ENCODE measurements at regions not wholly inside any gene's neighbourhood (a gene's known extent, or its start where the extent isn't known, plus 50 kb on each side); places are given as distances from the start of the nearest gene placed in this dataset.
"Not testable (repeated sequence)": the region's sequence is repeated elsewhere in the genome, so short reads cannot be mapped to it uniquely, and the experiment has no call there.

GRCh38 chr18:4802296-4802695, 347.2 kb upstream of the DLGAP1 start:
- 92 to 97% methylated on average over 2 of the region's 2 CpGs for WGBS, 2 experiments
- no peaks in the 10 kb centered on the region for H3K36me3 ChIP-seq (ENCODE audit: control insufficient read depth, insufficient read depth, low read length)
- H3K4me3 ChIP-seq (ENCODE audit: insufficient read depth, low read depth, low read length): no peak overlapping the region
- H3K9me3 ChIP-seq (ENCODE audit: control insufficient read depth, low read length): no peaks in the 10 kb centered on the region
- no peaks in the 10 kb centered on the region for H3K27me3 ChIP-seq (ENCODE audit: control insufficient read depth, insufficient read depth, low read length, poor library complexity, severe bottlenecking)
- H3K27ac ChIP-seq (ENCODE audit: insufficient read depth, low read depth, low read length, poor library complexity, severe bottlenecking): no peak overlapping the region
- no peaks in the 10 kb centered on the region for H3K4me1 ChIP-seq (ENCODE audit: control insufficient read depth, insufficient read depth, low read length)

GRCh38 chr18:4801151-4801550, 346.0 kb upstream of the DLGAP1 start:
- Histone ChIP-seq H3K27ac (ENCODE audit: insufficient read depth, low read depth, low read length, poor library complexity, severe bottlenecking) (no peak overlapping the region), H3K27me3 (ENCODE audit: control insufficient read depth, insufficient read depth, low read length, poor library complexity, severe bottlenecking) (no peaks in the 10 kb centered on the region), H3K9me3 (ENCODE audit: control insufficient read depth, low read length) (no peaks in the 10 kb centered on the region), H3K4me3 (ENCODE audit: insufficient read depth, low read depth, low read length) (no peak overlapping the region), H3K4me1 (ENCODE audit: control insufficient read depth, insufficient read depth, low read length) (no peaks in the 10 kb centered on the region), H3K36me3 (ENCODE audit: control insufficient read depth, insufficient read depth, low read length) (no peaks in the 10 kb centered on the region)
- 100% methylated on average over 1 of the region's 2 CpGs for WGBS, 2 experiments

GRCh38 chr18:4797002-4797685, 342.0 kb upstream of the DLGAP1 start:
- H3K27ac ChIP-seq (ENCODE audit: insufficient read depth, low read depth, low read length, poor library complexity, severe bottlenecking): no peak overlapping the region
- H3K9me3 ChIP-seq (ENCODE audit: control insufficient read depth, low read length): no peaks in the 10 kb centered on the region
- H3K36me3 ChIP-seq (ENCODE audit: control insufficient read depth, insufficient read depth, low read length): no peaks in the 10 kb centered on the region
- H3K4me1 ChIP-seq (ENCODE audit: control insufficient read depth, insufficient read depth, low read length): no peaks in the 10 kb centered on the region
- no peaks in the 10 kb centered on the region for H3K27me3 ChIP-seq (ENCODE audit: control insufficient read depth, insufficient read depth, low read length, poor library complexity, severe bottlenecking)
- H3K4me3 ChIP-seq (ENCODE audit: insufficient read depth, low read depth, low read length): no peak overlapping the region
- 99 to 100% methylated on average over 2 of the region's 3 CpGs for WGBS, 2 experiments

DNA sequence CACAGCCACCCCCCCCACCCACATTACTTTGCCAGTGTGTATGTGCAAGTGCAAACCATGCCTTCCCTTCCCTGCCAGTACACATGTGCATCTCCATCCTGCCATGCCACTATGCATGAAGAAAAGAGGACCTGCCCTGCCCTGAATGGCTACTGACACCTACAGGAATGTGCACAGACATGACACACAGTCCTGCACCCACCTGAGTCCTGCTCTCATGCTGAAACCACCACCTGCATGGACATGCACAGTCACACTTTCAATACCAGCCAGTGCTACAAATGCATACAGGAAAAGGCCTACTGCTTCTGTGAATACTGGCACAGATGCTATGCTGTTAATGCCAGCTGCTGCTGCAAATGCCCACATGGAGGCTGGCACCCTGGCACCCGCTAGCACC, 334.4 kb upstream of the DLGAP1 start:
- Histone ChIP-seq H3K27me3 (ENCODE audit: control insufficient read depth, insufficient read depth, low read length, poor library complexity, severe bottlenecking) (no peaks in the 10 kb centered on the region), H3K9me3 (ENCODE audit: control insufficient read depth, low read length) (no peaks in the 10 kb centered on the region), H3K27ac (ENCODE audit: insufficient read depth, low read depth, low read length, poor library complexity, severe bottlenecking) (no peak overlapping the region), H3K4me3 (ENCODE audit: insufficient read depth, low read depth, low read length) (no peak overlapping the region), H3K4me1 (ENCODE audit: control insufficient read depth, insufficient read depth, low read length) (no peaks in the 10 kb centered on the region), H3K36me3 (ENCODE audit: control insufficient read depth, insufficient read depth, low read length) (no peaks in the 10 kb centered on the region)
- WGBS, 2 experiments: 90 to 97% methylated on average over 1 of the region's 1 CpG

DNA sequence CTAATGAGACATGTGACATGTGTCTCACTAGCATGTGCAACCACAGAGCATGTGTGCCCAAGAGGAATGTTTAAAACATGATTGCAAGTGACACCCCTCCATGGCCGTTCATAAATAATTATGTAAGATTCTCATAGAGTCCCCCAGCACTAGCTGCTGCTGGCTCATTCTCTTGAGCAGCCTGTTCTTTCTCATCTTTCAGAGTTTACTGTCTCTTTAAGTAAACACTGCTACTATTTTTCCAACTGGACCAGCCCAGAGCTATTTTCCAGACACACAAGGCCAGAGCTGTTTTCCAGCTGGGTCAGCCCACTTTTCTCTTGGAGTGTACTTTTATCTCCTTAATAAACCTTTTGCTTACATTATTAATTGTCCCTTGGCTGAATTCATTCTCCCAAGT, 326.8 kb upstream of the DLGAP1 start:
- WGBS, 2 experiments: 86 to 89% methylated on average over 1 of the region's 1 CpG
- Histone ChIP-seq H3K36me3 (ENCODE audit: control insufficient read depth, insufficient read depth, low read length) (no peaks in the 10 kb centered on the region), H3K27me3 (ENCODE audit: control insufficient read depth, insufficient read depth, low read length, poor library complexity, severe bottlenecking) (no peaks in the 10 kb centered on the region), H3K4me3 (ENCODE audit: insufficient read depth, low read depth, low read length) (no peak overlapping the region), H3K4me1 (ENCODE audit: control insufficient read depth, insufficient read depth, low read length) (no peaks in the 10 kb centered on the region), H3K27ac (ENCODE audit: insufficient read depth, low read depth, low read length, poor library complexity, severe bottlenecking) (no peak overlapping the region), H3K9me3 (ENCODE audit: control insufficient read depth, low read length) (no peaks in the 10 kb centered on the region)

GRCh38 chr18:4765401-4765800, 310.3 kb upstream of the DLGAP1 start:
- no peaks in the 10 kb centered on the region for H3K9me3 ChIP-seq (ENCODE audit: control insufficient read depth, low read length)
- H3K4me3 ChIP-seq (ENCODE audit: insufficient read depth, low read depth, low read length): no peak overlapping the region
- no peak overlapping the region for H3K27ac ChIP-seq (ENCODE audit: insufficient read depth, low read depth, low read length, poor library complexity, severe bottlenecking)
- H3K27me3 ChIP-seq (ENCODE audit: control insufficient read depth, insufficient read depth, low read length, poor library complexity, severe bottlenecking): no peaks in the 10 kb centered on the region
- H3K36me3 ChIP-seq (ENCODE audit: control insufficient read depth, insufficient read depth, low read length): no peaks in the 10 kb centered on the region
- WGBS, 2 experiments: 77 to 91% methylated on average over 3 of the region's 3 CpGs
- H3K4me1 ChIP-seq (ENCODE audit: control insufficient read depth, insufficient read depth, low read length): no peaks in the 10 kb centered on the region

DNA sequence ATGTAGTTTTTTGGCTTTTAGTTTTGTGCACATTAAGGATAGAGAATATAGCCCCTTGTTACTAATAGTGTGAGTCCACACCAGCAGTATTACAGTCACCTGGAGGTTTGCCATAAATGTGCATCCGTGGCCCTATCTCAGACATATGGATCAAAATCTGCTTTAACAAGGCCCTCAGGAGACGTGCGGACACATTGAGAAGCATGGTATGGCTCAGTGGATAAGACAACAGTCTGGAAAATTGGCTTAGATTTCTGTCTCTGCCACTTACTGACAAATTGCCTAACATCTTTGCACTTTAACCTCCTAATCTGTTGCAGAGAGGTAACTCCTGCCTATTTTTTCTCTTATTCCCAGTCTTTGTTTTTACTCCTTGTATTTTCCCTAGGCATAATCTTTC, 307.2 kb upstream of the DLGAP1 start:
- Histone ChIP-seq H3K9me3 (ENCODE audit: control insufficient read depth, low read length) (no peaks in the 10 kb centered on the region), H3K4me3 (ENCODE audit: insufficient read depth, low read depth, low read length) (no peak overlapping the region), H3K4me1 (ENCODE audit: control insufficient read depth, insufficient read depth, low read length) (no peaks in the 10 kb centered on the region), H3K36me3 (ENCODE audit: control insufficient read depth, insufficient read depth, low read length) (no peaks in the 10 kb centered on the region), H3K27ac (ENCODE audit: insufficient read depth, low read depth, low read length, poor library complexity, severe bottlenecking) (no peak overlapping the region), H3K27me3 (ENCODE audit: control insufficient read depth, insufficient read depth, low read length, poor library complexity, severe bottlenecking) (no peaks in the 10 kb centered on the region)
- 72 to 76% methylated on average over 3 of the region's 3 CpGs for WGBS, 2 experiments

- Histone ChIP-seq H3K27me3 (ENCODE audit: control insufficient read depth, insufficient read depth, low read length, poor library complexity, severe bottlenecking) (no peaks in the 10 kb centered on the region), H3K4me1 (ENCODE audit: control insufficient read depth, insufficient read depth, low read length) (no peaks in the 10 kb centered on the region), H3K4me3 (ENCODE audit: insufficient read depth, low read depth, low read length) (no peak overlapping the region), H3K27ac (ENCODE audit: insufficient read depth, low read depth, low read length, poor library complexity, severe bottlenecking) (no peak overlapping the region), H3K9me3 (ENCODE audit: control insufficient read depth, low read length) (no peaks in the 10 kb centered on the region), H3K36me3 (ENCODE audit: control insufficient read depth, insufficient read depth, low read length) (no peaks in the 10 kb centered on the region)
- 75 to 84% methylated on average over 4 of the region's 4 CpGs for WGBS, 2 experiments
These were observed 303.9 kb upstream of the DLGAP1 start for GRCh38 chr18:4758980-4759379.

DNA sequence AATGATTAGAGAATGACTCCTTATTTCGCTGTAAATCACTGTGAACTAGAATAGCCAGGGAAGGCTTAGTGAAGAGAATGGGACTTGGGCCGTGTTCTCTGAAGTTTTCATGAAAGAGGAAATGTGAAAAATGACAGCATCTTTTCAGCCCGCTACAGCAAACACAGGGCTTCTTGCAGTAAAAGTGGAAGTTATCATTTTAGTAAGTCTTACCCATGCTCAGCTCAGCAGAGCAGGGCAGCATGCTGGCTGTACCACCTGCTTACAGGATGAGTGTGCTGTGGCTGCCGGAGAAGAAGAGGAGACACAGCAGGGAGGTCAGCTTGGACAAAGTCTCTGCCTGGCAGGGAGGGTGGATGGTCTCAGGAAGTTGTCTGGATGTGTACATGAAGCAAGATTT, 300.7 kb upstream of the DLGAP1 start:
- 84 to 90% methylated on average over 4 of the region's 4 CpGs for WGBS, 2 experiments
- H3K9me3 ChIP-seq (ENCODE audit: control insufficient read depth, low read length): no peaks in the 10 kb centered on the region
- H3K27me3 ChIP-seq (ENCODE audit: control insufficient read depth, insufficient read depth, low read length, poor library complexity, severe bottlenecking): no peaks in the 10 kb centered on the region
- H3K4me1 ChIP-seq (ENCODE audit: control insufficient read depth, insufficient read depth, low read length): no peaks in the 10 kb centered on the region
- no peak overlapping the region for H3K27ac ChIP-seq (ENCODE audit: insufficient read depth, low read depth, low read length, poor library complexity, severe bottlenecking)
- H3K4me3 ChIP-seq (ENCODE audit: insufficient read depth, low read depth, low read length): no peak overlapping the region
- no peaks in the 10 kb centered on the region for H3K36me3 ChIP-seq (ENCODE audit: control insufficient read depth, insufficient read depth, low read length)

- H3K4me3 ChIP-seq (ENCODE audit: insufficient read depth, low read depth, low read length); H3K4me1 ChIP-seq (ENCODE audit: control insufficient read depth, insufficient read depth, low read length); H3K36me3 ChIP-seq (ENCODE audit: control insufficient read depth, insufficient read depth, low read length); H3K27ac ChIP-seq (ENCODE audit: insufficient read depth, low read depth, low read length, poor library complexity, severe bottlenecking); H3K27me3 ChIP-seq (ENCODE audit: control insufficient read depth, insufficient read depth, low read length, poor library complexity, severe bottlenecking); H3K9me3 ChIP-seq (ENCODE audit: control insufficient read depth, low read length): not testable (repeated sequence)
- 75 to 78% methylated on average over 6 of the region's 6 CpGs for WGBS, 2 experiments
These were observed 298.0 kb upstream of the DLGAP1 start for GRCh38 chr18:4753151-4753550.

DNA sequence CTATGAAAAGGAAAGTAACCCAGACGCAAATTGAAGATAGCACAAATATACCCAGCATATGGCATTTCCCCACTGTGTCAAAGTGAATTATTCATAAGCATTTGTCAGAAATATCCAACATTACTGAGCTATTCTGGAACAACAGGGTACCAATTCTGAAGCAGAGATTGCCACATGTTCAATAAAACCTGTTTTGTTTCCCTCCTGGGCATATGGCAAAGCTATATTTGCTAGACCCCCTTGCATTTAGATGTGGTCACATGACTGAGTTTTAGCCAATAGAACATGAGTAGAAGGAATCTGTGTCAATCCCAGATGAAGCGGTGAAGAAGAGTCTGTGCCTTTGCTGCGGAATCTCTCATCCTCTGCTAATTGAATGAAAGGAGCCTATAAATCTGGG, 296.4 kb upstream of the DLGAP1 start:
- H3K27me3 ChIP-seq (ENCODE audit: control insufficient read depth, insufficient read depth, low read length, poor library complexity, severe bottlenecking): no peaks in the 10 kb centered on the region
- H3K27ac ChIP-seq (ENCODE audit: insufficient read depth, low read depth, low read length, poor library complexity, severe bottlenecking): no peak overlapping the region
- H3K36me3 ChIP-seq (ENCODE audit: control insufficient read depth, insufficient read depth, low read length): no peaks in the 10 kb centered on the region
- no peaks in the 10 kb centered on the region for H3K9me3 ChIP-seq (ENCODE audit: control insufficient read depth, low read length)
- 88 to 98% methylated on average over 3 of the region's 3 CpGs for WGBS, 2 experiments
- H3K4me3 ChIP-seq (ENCODE audit: insufficient read depth, low read depth, low read length): no peak overlapping the region
- no peaks in the 10 kb centered on the region for H3K4me1 ChIP-seq (ENCODE audit: control insufficient read depth, insufficient read depth, low read length)

Measured in ectodermal cell (in vitro differentiated cells).